ENCODE measurements at regions not wholly inside any gene's neighbourhood (a gene's known extent, or its start where the extent isn't known, plus 50 kb on each side); places are given as distances from the start of the nearest gene placed in this dataset.
A peak's percentile ranks its signal among the peaks of the same experiment; 100 is the strongest.

- no peak overlapping the region for H3K4me2 ChIP-seq (ENCODE audit: low read depth, low read length)
- H3K4me1 ChIP-seq (ENCODE audit: low read length) = peaks cover 30% of the 10 kb centered on the region
- H3K9ac ChIP-seq (ENCODE audit: low read length) = no peak overlapping the region
- TF ChIP-seq EZH2 (optimal IDR thresholded peaks at IDR 0.05; ENCODE audit: low read depth, low read length) (no peak), CTCF (IDR thresholded peaks at IDR 0.05; ENCODE audit: low read length) (no peak), EZH2phosphoT487 (IDR thresholded peaks at IDR 0.05; ENCODE audit: low read length) (no peak)
- H3K4me3 ChIP-seq (ENCODE audit: low read length) = no peak overlapping the region
- no peaks in the 10 kb centered on the region for H4K20me1 ChIP-seq (ENCODE audit: insufficient read depth, low read length)
- no peaks in the 10 kb centered on the region; the same call in 1 of the 2 replicates for H3K36me3 ChIP-seq (replicated peaks; ENCODE audit: insufficient read depth, low read length)
- no peak for DNase-seq
- no peaks in the 10 kb centered on the region for H3K9me3 ChIP-seq (replicated peaks; ENCODE audit: insufficient read depth, low read length)
- H3K9me2 ChIP-seq (replicated peaks; ENCODE audit: insufficient read depth, low read length) = no peaks in the 10 kb centered on the region
- H3K27ac ChIP-seq (ENCODE audit: low read length) = no peak overlapping the region
- H3F3A ChIP-seq (ENCODE audit: insufficient read depth, low read length) = no peaks in the 10 kb centered on the region
- H2AFZ ChIP-seq (ENCODE audit: low read length) = no peak overlapping the region; the same call in 1 of the 2 replicates
- no peaks in the 10 kb centered on the region for H3K27me3 ChIP-seq (replicated peaks; ENCODE audit: insufficient read depth, low read length)
- H3K79me2 ChIP-seq (ENCODE audit: low read length) = no peaks in the 10 kb centered on the region
Observed at GRCh38 chrX:131782646-131783045, 238.8 kb downstream of the OR13H1 start.

GRCh38 chrX:131783555-131784308, 239.4 kb upstream of the STK26 start:
- Histone ChIP-seq H3K36me3 (replicated peaks; ENCODE audit: insufficient read depth, low read length) (no peaks in the 10 kb centered on the region; the same call in 1 of the 2 replicates), H3K4me1 (ENCODE audit: low read length) (peaks cover 23% of the 10 kb centered on the region), H3K9me3 (replicated peaks; ENCODE audit: insufficient read depth, low read length) (no peaks in the 10 kb centered on the region), H3K9me2 (replicated peaks; ENCODE audit: insufficient read depth, low read length) (no peaks in the 10 kb centered on the region), H3K79me2 (ENCODE audit: low read length) (no peaks in the 10 kb centered on the region), H3K27me3 (replicated peaks; ENCODE audit: insufficient read depth, low read length) (no peaks in the 10 kb centered on the region), H4K20me1 (ENCODE audit: insufficient read depth, low read length) (no peaks in the 10 kb centered on the region), H3K27ac (ENCODE audit: low read length) (peak overlapping the region; percentile 69), H2AFZ (ENCODE audit: low read length) (peak overlapping the region; percentile 73), H3K9ac (ENCODE audit: low read length) (peak overlapping the region; percentile 53), H3K4me3 (ENCODE audit: low read length) (peak overlapping the region; percentile 53; the same call in 1 of the 2 replicates), H3F3A (ENCODE audit: insufficient read depth, low read length) (no peaks in the 10 kb centered on the region), H3K4me2 (ENCODE audit: low read depth, low read length) (peak overlapping the region; percentile 74)
- DNase-seq = peak; percentile 98
- TF ChIP-seq EZH2phosphoT487 (IDR thresholded peaks at IDR 0.05; ENCODE audit: low read length) (no peak), CTCF (IDR thresholded peaks at IDR 0.05; ENCODE audit: low read length) (peak; percentile 67)

GRCh38 chrX:131789664-131790063, 233.4 kb upstream of the STK26 start:
- DNase-seq = peak; percentile 51
- H2AFZ ChIP-seq (ENCODE audit: low read length) = no peak overlapping the region
- H3K4me2 ChIP-seq (ENCODE audit: low read depth, low read length) = peak overlapping the region; percentile 2; the same call in 1 of the 2 replicates
- no peaks in the 10 kb centered on the region for H3K79me2 ChIP-seq (ENCODE audit: low read length)
- no peaks in the 10 kb centered on the region for H3K27me3 ChIP-seq (replicated peaks; ENCODE audit: insufficient read depth, low read length)
- no peak overlapping the region; the same call in 1 of the 2 replicates for H3K9ac ChIP-seq (ENCODE audit: low read length)
- no peaks in the 10 kb centered on the region for H3K36me3 ChIP-seq (replicated peaks; ENCODE audit: insufficient read depth, low read length)
- no peak overlapping the region for H3K4me3 ChIP-seq (ENCODE audit: low read length)
- no peaks in the 10 kb centered on the region for H4K20me1 ChIP-seq (ENCODE audit: insufficient read depth, low read length)
- peak overlapping the region; percentile 43; the same call in 1 of the 2 replicates for H3K27ac ChIP-seq (ENCODE audit: low read length)
- H3F3A ChIP-seq (ENCODE audit: insufficient read depth, low read length) = 0 out of 2 replicates have a peak, but pooled peaks cover 5% of the 10 kb centered on the region
- no peak for TF ChIP-seq EZH2 (optimal IDR thresholded peaks at IDR 0.05; ENCODE audit: low read depth, low read length)
- TF ChIP-seq CTCF (IDR thresholded peaks at IDR 0.05; ENCODE audit: low read length) = no peak
- no peak for TF ChIP-seq EZH2phosphoT487 (IDR thresholded peaks at IDR 0.05; ENCODE audit: low read length)
- H3K9me2 ChIP-seq (replicated peaks; ENCODE audit: insufficient read depth, low read length) = no peaks in the 10 kb centered on the region
- peaks cover 12% of the 10 kb centered on the region; the same call in 1 of the 2 replicates for H3K4me1 ChIP-seq (ENCODE audit: low read length)
- H3K9me3 ChIP-seq (replicated peaks; ENCODE audit: insufficient read depth, low read length) = no peaks in the 10 kb centered on the region
